Chondrocyte (in vitro differentiated cells): ENCODE measurements at regions not wholly inside any gene's neighbourhood (a gene's known extent, or its start where the extent isn't known, plus 50 kb on each side); places are given as distances from the start of the nearest gene placed in this dataset.
"Not testable (repeated sequence)": the region's sequence is repeated elsewhere in the genome, so short reads cannot be mapped to it uniquely, and the experiment has no call there.

Experiments
- DNase-seq: peaks from one replicate; pipeline ENCODE4 v3.0.0; 2021; ENCODE audit warnings: mixed read lengths, low spot score
- H3K27ac Mint-ChIP-seq: one replicate; pipeline ENCODE4 v1.8.0; 2021; ENCODE audit warnings: mild to moderate bottlenecking, moderate library complexity, mixed read lengths; ENCODE audit not compliant: unreplicated experiment
- H3K27me3 Mint-ChIP-seq: 2 replicates; pipeline ENCODE4 v1.8.0; 2021; ENCODE audit warnings: low read depth, mixed read lengths
- H3K36me3 Mint-ChIP-seq: 2 replicates; pipeline ENCODE4 v1.8.0; 2021; ENCODE audit warnings: low read depth, mixed read lengths
- H3K4me1 Mint-ChIP-seq: 2 replicates; pipeline ENCODE4 v1.8.0; 2021; ENCODE audit warnings: low read depth, mild to moderate bottlenecking, mixed read lengths
- H3K4me3 Mint-ChIP-seq: one replicate; pipeline ENCODE4 v1.8.0; 2021; ENCODE audit warnings: mild to moderate bottlenecking, moderate library complexity, mixed read lengths; ENCODE audit not compliant: unreplicated experiment
- H3K9me3 Mint-ChIP-seq: 2 replicates; pipeline ENCODE4 v1.8.0; 2021; ENCODE audit warnings: low read depth, mixed read lengths
- TF ChIP-seq, protein P1 (sequence below): fragments of 200-600 bp; sonication (generic); IDR thresholded peaks from 2 replicates; pipeline ENCODE4 v1.5.0; 2021; ENCODE audit warnings: antibody characterized with exemption, mild to moderate bottlenecking, moderate library complexity

DNA sequence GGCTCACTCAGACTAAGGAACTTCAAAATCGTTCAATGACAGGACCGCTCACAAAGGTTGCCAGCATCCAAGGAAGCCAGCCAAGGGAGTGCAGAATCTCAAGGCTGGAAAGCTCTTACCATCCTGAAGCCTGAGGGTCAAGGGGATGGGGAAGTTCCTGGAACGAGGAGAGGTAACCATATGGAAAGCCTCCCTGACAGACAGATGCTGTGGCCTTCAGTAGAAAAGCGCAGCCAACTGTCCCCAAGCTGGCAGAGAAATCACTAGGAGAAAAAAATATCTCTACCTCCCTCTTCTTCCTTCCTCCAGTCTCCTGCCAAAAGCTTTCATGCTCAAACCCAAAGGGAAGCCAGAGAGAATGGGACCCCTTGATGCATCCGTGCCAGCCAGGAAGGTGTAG is 90.5 kb upstream of the RANBP3L start:
- Mint-ChIP-seq H3K4me3 (no peak overlapping the region), H3K36me3 (no peaks in the 10 kb centered on the region), H3K27me3 (no peaks in the 10 kb centered on the region), H3K9me3 (no peaks in the 10 kb centered on the region), H3K4me1 (peaks cover 35% of the 10 kb centered on the region), H3K27ac (no peak overlapping the region)
- TF ChIP-seq, protein P1, sequence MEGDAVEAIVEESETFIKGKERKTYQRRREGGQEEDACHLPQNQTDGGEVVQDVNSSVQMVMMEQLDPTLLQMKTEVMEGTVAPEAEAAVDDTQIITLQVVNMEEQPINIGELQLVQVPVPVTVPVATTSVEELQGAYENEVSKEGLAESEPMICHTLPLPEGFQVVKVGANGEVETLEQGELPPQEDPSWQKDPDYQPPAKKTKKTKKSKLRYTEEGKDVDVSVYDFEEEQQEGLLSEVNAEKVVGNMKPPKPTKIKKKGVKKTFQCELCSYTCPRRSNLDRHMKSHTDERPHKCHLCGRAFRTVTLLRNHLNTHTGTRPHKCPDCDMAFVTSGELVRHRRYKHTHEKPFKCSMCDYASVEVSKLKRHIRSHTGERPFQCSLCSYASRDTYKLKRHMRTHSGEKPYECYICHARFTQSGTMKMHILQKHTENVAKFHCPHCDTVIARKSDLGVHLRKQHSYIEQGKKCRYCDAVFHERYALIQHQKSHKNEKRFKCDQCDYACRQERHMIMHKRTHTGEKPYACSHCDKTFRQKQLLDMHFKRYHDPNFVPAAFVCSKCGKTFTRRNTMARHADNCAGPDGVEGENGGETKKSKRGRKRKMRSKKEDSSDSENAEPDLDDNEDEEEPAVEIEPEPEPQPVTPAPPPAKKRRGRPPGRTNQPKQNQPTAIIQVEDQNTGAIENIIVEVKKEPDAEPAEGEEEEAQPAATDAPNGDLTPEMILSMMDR = no peak
- no peak for DNase-seq

DNA sequence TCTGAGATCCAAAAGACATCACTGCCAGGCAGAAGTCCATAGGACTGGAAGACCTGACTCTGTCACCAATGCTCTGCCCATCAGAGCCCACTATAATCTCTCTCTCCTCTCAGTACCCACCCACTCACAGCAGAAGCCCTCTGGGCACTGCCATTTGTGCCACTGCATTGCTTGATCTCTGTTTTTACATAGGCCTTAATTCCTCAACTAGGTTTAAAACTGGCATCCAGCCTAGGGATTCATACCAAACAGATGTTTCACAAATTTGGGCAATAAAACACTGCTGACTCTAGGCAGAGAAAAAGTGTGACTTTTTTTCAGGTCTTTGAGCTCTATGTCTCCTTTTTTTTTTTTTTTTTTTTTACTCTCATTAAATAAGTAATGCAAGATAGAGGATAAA is 91.1 kb upstream of the RANBP3L start:
- H3K27me3 Mint-ChIP-seq = no peaks in the 10 kb centered on the region
- DNase-seq = no peak
- H3K4me1 Mint-ChIP-seq = peaks cover 35% of the 10 kb centered on the region

DNA sequence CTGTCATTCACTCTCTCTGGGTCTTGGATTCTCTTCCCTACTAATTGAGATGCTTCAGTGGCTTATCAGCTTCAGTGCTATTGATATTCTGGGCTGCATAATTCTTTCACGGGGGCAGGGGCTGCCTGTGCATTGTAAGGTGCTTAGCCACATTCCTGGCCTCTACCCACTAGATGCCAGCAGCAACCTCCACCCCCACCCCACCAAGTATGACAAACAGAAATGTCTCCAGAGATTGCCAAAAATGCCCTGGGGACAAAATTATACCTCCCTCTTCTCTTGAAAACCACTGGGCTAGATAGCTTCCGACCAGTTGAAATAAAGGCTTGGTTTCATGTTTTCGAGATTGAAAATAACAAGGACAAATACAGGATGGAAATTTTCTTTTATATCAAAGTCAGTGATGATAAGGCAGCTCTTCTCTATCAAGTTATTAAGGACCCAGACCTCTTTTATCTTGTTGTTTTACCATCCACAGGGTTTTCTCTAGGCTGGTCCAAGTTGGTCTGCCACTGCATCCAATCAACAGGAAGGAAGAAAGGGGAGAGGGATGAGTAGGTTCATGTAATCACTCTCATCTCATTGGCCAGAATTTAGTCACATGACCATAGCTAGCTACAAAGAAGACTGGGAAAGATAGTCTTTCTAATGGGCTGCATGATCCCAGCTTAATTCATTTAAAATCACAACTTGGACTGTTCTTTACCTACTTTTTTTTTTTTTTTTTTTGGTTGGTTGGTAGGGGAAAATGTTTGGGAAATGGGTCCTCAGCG is 92.1 kb upstream of the RANBP3L start:
- TF ChIP-seq, protein P1 = no peak
- no peak for DNase-seq
- Mint-ChIP-seq H3K4me1 (peaks cover 34% of the 10 kb centered on the region), H3K4me3 (no peak overlapping the region), H3K27ac (peak overlapping the region; percentile 85), H3K9me3 (no peaks in the 10 kb centered on the region), H3K36me3 (no peaks in the 10 kb centered on the region), H3K27me3 (no peaks in the 10 kb centered on the region)

More for the DNA sequence above, 91.1 kb upstream of the RANBP3L start:
- H3K4me3 Mint-ChIP-seq = no peak overlapping the region
- no peaks in the 10 kb centered on the region for H3K36me3 Mint-ChIP-seq
- no peaks in the 10 kb centered on the region for H3K9me3 Mint-ChIP-seq
- TF ChIP-seq, protein P1 = no peak
- H3K27ac Mint-ChIP-seq = peak overlapping the region; percentile 73

DNA sequence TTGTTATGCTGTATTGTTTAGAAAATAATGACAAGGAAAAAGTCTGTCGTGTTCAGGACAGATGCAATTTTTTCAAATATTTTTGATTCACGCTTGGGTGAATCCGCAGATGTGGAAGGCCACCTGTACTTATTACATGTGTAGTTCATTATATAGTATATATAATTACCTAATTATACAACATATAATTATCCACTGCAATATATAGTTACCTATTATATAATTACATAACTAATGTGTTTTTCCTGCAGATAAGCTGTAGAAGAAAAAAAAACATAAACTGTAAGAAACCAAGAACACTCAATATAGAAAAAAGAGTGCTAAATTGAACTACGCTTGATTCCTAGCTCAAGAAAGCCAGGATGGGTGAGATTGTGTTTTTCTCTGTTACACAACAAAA is 93.6 kb upstream of the RANBP3L start:
- Mint-ChIP-seq H3K36me3 (no peaks in the 10 kb centered on the region), H3K27ac (no peak overlapping the region), H3K4me1 (peaks cover 26% of the 10 kb centered on the region), H3K9me3 (no peaks in the 10 kb centered on the region), H3K27me3 (peaks cover 4% of the 10 kb centered on the region), H3K4me3 (no peak overlapping the region)
- TF ChIP-seq, protein P1 = no peak
- no peak for DNase-seq

DNA sequence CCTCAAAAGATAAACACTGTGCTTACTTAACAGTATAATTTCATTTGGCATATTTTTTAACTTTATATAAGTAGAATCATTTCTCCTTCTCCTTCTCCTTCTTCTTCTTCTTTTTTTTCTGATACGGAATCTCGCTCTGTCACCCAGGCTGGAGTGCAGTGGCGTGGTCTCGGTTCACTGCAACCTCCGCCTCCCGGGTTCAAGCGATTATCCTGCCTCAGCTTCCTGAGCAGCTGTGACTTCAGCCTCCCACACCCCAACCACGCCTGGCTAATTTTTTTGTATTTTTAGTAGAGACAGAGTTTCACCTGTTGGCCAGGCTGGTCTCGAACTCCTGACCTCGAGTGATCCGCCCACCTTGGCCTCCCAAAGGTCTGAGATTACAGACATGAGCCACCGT is 94.2 kb upstream of the RANBP3L start:
- not testable (repeated sequence) for DNase-seq, H3K36me3 Mint-ChIP-seq, H3K9me3 Mint-ChIP-seq, H3K4me3 Mint-ChIP-seq, H3K27me3 Mint-ChIP-seq, H3K27ac Mint-ChIP-seq
- H3K4me1 Mint-ChIP-seq = peaks cover 26% of the 10 kb centered on the region

DNA sequence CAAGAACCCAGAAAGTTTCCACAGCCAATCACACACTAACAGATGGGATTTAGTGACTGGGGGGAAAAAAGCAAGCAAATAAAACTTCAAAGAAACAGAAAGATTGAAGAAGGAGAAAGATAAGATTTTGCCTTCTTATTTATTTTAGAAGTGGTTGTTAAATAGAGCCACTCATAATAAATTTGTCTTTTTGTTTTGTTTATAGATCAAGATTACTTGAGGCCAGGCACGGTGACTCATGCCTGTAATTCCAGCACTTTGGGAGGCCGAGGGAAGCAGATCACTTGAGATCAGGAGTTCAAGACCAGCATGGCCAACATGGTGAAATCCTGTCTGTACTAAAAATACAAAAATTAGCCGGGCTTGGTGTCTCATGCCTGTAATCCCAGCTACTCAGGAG is 94.9 kb upstream of the RANBP3L start:
- TF ChIP-seq, protein P1 = no peak
- Mint-ChIP-seq H3K27me3 (peaks cover 4% of the 10 kb centered on the region), H3K4me3 (no peak overlapping the region), H3K9me3 (no peaks in the 10 kb centered on the region), H3K27ac (no peak overlapping the region), H3K4me1 (peaks cover 26% of the 10 kb centered on the region), H3K36me3 (no peaks in the 10 kb centered on the region)
- DNase-seq = no peak
